ENCODE measurements at regions not wholly inside any gene's neighbourhood (a gene's known extent, or its start where the extent isn't known, plus 50 kb on each side); places are given as distances from the start of the nearest gene placed in this dataset.

GRCh38 chr7:363626-364025 is 73.7 kb downstream of the FOXL3 start:
- no peak for TF ChIP-seq CTCF (IDR thresholded peaks at IDR 0.05; ENCODE audit: poor library complexity)
- no peak for TF ChIP-seq EZH2phosphoT487 (IDR thresholded peaks at IDR 0.05; ENCODE audit: low read depth, severe bottlenecking, unreplicated experiment)

All from hepatocyte (in vitro differentiated cells).